ENCODE measurements at regions not wholly inside any gene's neighbourhood (a gene's known extent, or its start where the extent isn't known, plus 50 kb on each side); places are given as distances from the start of the nearest gene placed in this dataset.

DNA sequence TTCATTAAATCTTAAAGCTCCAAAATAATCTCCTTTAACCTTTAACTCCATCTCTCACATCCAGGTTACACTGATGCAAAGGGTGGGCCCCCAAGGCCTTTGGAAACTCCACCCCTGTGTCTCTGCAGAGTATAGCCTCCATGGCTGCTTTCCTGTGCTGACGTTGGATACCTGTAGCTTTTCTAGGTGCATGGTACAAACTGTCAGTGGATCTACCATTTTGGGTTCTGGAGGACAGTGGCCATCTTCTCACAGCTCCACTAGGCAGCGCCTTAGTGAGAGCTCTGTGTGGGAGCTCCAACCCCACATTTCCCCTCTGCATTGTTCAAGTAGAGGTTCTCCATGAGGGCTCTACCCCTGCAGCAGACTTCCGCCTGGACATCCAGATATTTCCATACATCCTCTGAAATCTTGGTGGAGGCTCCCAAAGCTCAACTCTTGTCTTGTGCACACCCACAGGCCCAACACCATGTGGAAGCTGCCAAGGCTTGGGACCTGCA lies 162.2 kb downstream of the RASSF9 start:
- no peak for DNase-seq (ENCODE audit: low read depth in 2 of 2)
- H3K4me3 ChIP-seq (replicated peaks in 1 of 2; ENCODE audit: low read depth in 2 of 2, low read length in 2 of 2): no peak overlapping the region
- no peak for TF ChIP-seq CTCF (IDR thresholded peaks at IDR 0.05; ENCODE audit: low read depth, low read length)

- H3K4me3 ChIP-seq (replicated peaks in 1 of 2; ENCODE audit: low read depth in 2 of 2, low read length in 2 of 2): no peak overlapping the region
- DNase-seq (ENCODE audit: low read depth in 2 of 2): no peak
- no peak for TF ChIP-seq CTCF (IDR thresholded peaks at IDR 0.05; ENCODE audit: low read depth, low read length)
Measured at GRCh38 chr12:85676816-85677749, 159.1 kb downstream of the RASSF9 start.

DNA sequence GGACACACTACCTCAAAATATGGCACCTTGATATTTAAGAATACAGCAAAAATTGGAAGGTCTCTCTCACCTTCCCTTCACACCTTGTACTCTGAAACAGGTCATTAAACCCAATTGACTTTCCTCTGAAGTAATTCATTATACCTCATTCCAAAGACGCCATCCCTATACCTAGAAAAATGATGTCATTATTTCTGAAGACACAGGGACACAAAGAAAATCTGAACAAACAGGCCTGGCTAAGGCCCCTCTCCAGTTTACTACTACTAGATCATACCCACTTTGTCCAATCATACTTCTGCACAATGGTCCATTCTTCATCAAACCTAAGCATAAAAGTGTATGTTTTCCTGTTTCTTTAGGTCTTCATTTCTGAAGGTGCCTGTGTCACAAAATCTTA lies 156.9 kb downstream of the RASSF9 start:
- H3K4me3 ChIP-seq (replicated peaks in 1 of 2; ENCODE audit: low read depth in 2 of 2, low read length in 2 of 2): no peak overlapping the region
- no peak for DNase-seq (ENCODE audit: low read depth in 2 of 2)
- TF ChIP-seq CTCF (IDR thresholded peaks at IDR 0.05; ENCODE audit: low read depth, low read length): no peak

- DNase-seq (ENCODE audit: low read depth in 2 of 2): no peak
- no peak for TF ChIP-seq CTCF (IDR thresholded peaks at IDR 0.05; ENCODE audit: low read depth, low read length)
- no peak overlapping the region for H3K4me3 ChIP-seq (replicated peaks in 1 of 2; ENCODE audit: low read depth in 2 of 2, low read length in 2 of 2)
Measured at GRCh38 chr12:85680881-85681280, 155.3 kb downstream of the RASSF9 start.

DNA sequence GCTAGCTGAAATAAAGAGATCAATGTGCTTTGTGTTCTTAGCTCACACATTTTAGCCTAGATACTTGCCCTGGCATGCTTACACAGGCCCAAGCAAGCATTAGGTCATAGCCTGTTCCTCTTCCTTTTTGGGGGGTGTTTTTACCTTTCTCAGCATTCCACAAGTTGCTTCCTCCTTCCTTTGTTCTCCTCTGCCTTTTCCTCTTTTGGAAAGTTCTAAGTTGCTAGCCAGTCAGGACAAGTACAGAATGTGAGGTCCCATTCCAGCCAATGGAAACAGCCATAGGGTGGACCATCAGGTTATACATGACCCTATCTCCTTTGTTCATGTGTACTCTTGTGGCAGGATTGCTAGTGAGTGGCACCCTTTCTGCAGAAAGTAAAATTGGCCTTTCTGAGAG lies 154.9 kb downstream of the RASSF9 start:
- no peak overlapping the region for H3K4me3 ChIP-seq (replicated peaks in 1 of 2; ENCODE audit: low read depth in 2 of 2, low read length in 2 of 2)

GRCh38 chr12:85683051-85683450 lies 153.2 kb downstream of the RASSF9 start:
- DNase-seq (ENCODE audit: low read depth in 2 of 2): no peak
- no peak overlapping the region for H3K4me3 ChIP-seq (replicated peaks in 1 of 2; ENCODE audit: low read depth in 2 of 2, low read length in 2 of 2)
- no peak for TF ChIP-seq CTCF (IDR thresholded peaks at IDR 0.05; ENCODE audit: low read depth, low read length)

More for the DNA sequence above, 154.9 kb downstream of the RASSF9 start:
- no peak for TF ChIP-seq CTCF (IDR thresholded peaks at IDR 0.05; ENCODE audit: low read depth, low read length)
- no peak for DNase-seq (ENCODE audit: low read depth in 2 of 2)
